GM06990 (cell line): ENCODE measurements at regions not wholly inside any gene's neighbourhood (a gene's known extent, or its start where the extent isn't known, plus 50 kb on each side); places are given as distances from the start of the nearest gene placed in this dataset.

Experiments used
- DNase-seq: peaks from one replicate; pipeline ENCODE4 v3.0.0-alpha.2; 2011; ENCODE audit not compliant: insufficient read length; ENCODE audit errors: extremely low read depth
- H3K27me3 ChIP-seq: replicated peaks from 2 replicates; pipeline ENCODE4 v1.6.0; 2011; ENCODE audit warnings: low read length; ENCODE audit not compliant: control insufficient read depth, insufficient read depth
- H3K36me3 ChIP-seq: 2 replicates; pipeline ENCODE4 v1.5.1; 2011; ENCODE audit warnings: low read length; ENCODE audit not compliant: control insufficient read depth, insufficient read depth
- H3K4me3 ChIP-seq: replicated peaks from 2 replicates; pipeline ENCODE4 v1.5.1; 2011; ENCODE audit warnings: low read depth, mild to moderate bottlenecking, control low read depth, low read length
- TF ChIP-seq, protein P1 (sequence below): IDR thresholded peaks from 2 replicates; pipeline ENCODE4 v1.5.1; 2011; ENCODE audit warnings: low read length, control low read depth, mild to moderate bottlenecking, inconsistent platforms; ENCODE audit not compliant: insufficient read depth, poor library complexity, severe bottlenecking

DNA sequence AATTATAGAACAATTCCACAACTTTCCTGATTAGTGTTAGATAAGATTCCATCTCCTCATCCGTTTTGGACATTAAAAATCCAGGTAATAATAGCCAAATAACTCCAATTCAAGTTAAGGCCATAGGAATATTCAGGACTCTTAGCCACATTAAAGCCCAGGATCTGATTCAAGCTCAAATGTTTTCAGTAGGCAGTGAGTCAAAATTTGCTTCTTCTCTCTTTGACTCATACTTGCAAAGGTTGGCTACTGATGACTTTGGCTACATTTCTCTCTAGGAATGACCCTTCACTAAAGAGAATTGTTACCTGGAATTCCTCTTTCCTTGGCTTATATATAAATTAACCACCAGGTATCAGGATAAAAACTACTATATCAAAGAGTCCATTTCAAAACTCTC is 354.9 kb upstream of the HS3ST1 start:
- TF ChIP-seq, protein P1, sequence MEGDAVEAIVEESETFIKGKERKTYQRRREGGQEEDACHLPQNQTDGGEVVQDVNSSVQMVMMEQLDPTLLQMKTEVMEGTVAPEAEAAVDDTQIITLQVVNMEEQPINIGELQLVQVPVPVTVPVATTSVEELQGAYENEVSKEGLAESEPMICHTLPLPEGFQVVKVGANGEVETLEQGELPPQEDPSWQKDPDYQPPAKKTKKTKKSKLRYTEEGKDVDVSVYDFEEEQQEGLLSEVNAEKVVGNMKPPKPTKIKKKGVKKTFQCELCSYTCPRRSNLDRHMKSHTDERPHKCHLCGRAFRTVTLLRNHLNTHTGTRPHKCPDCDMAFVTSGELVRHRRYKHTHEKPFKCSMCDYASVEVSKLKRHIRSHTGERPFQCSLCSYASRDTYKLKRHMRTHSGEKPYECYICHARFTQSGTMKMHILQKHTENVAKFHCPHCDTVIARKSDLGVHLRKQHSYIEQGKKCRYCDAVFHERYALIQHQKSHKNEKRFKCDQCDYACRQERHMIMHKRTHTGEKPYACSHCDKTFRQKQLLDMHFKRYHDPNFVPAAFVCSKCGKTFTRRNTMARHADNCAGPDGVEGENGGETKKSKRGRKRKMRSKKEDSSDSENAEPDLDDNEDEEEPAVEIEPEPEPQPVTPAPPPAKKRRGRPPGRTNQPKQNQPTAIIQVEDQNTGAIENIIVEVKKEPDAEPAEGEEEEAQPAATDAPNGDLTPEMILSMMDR: no peak
- Histone ChIP-seq H3K36me3 (no peaks in the 10 kb centered on the region), H3K4me3 (no peak overlapping the region), H3K27me3 (no peaks in the 10 kb centered on the region)
- no peak for DNase-seq

DNA sequence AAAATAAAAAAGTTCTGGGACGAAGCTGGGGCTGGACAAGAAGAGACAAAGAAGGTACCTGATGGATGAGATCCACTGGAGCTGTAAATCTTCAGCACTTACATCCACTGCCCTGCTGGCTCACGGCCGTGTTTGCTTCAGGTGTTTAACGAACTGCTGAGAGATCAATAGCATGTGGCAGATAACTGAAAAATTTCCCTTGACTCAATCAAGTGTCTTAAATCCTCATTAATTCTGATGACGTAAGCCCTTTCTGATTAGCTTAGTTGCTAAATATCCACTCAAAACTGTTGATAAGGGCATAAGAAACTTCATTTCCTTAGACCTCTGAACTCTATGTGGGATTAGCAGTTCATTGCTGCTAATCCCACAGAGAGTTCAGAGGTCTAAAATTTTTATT is 354.2 kb upstream of the HS3ST1 start:
- no peaks in the 10 kb centered on the region for H3K36me3 ChIP-seq
- H3K27me3 ChIP-seq: no peaks in the 10 kb centered on the region
- DNase-seq: no peak
- H3K4me3 ChIP-seq: no peak overlapping the region
- TF ChIP-seq, protein P1: no peak

DNA sequence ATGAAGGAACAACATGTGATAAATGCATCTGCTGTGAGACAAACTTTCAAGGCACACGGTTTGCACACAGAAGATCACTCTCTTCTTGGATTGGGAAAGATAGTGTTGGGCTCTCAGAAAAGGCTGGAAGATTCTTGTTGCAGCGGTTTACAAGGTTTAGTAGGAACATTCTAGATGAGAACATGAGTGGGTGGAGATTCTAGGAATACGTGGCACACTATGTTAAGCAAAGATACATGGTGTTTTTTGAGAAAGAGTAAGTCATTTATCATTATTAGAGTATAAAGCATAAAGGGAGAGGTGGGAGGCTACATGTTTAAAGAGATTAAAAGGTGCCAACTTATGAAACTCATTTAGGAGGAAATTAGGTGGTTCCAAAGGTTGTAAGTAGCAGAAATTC is 348.8 kb upstream of the HS3ST1 start:
- Histone ChIP-seq H3K27me3 (no peaks in the 10 kb centered on the region), H3K36me3 (no peaks in the 10 kb centered on the region), H3K4me3 (no peak overlapping the region)
- DNase-seq: no peak
- TF ChIP-seq, protein P1: no peak

DNA sequence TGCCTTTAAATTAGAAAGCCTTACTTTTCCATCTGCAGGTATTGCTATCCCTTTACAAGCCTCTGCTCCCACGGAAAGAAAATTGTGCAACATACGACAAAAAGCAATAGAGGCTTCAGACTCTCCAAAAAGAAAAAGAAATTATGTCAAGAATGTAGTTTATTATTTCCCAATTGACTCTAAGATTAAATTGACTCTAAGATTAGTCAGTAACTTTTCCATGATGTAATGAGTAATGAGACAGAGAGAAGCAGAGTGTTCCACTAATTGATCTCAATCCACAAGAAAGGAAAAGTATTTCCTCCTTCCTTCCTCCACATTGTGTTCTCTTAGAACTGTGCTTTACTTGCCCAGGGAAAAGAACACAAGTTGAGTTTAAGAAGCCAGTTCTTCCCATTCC is 345.7 kb upstream of the HS3ST1 start:
- Histone ChIP-seq H3K4me3 (no peak overlapping the region), H3K36me3 (no peaks in the 10 kb centered on the region), H3K27me3 (no peaks in the 10 kb centered on the region)
- TF ChIP-seq, protein P1: no peak
- no peak for DNase-seq

DNA sequence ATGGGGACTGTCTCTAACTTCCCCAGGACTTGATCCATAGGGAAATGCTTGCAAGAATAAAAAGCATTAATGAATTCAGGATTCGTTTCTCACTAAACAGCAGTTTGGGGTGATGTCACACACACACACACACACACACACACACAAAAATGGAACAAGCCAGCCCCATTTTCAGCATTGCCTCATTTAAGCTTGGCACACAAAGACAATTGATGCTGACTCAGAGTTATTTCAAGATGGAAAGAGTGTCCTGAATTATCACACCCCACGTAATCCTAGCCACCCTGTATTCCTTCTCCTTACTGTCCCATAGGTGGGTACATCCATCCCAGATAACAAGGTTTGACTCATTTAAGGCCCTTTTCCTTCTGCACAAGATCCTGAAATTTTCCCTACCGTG is 345.1 kb upstream of the HS3ST1 start:
- Histone ChIP-seq H3K36me3 (no peaks in the 10 kb centered on the region), H3K4me3 (no peak overlapping the region), H3K27me3 (no peaks in the 10 kb centered on the region)
- TF ChIP-seq, protein P1: no peak
- DNase-seq: no peak

DNA sequence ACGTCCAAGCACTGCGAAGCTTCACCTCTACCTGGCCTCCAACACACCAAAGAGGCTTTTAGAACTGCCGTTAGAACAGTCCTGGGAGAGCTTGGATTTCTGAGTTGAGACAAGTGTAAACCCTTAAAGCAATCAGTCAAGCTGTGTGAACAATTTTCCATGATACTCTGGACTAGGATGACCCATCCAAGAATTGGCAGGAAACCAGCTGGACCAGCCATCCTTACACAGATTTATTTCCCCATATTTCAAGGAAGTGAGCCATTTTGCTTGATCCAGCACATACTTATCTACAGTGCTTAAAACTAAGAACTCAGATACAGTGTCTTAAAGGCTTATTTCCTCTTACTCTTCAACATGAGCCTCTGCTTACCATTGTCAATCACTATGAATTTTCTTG is 340.7 kb upstream of the HS3ST1 start:
- Histone ChIP-seq H3K4me3 (no peak overlapping the region), H3K36me3 (no peaks in the 10 kb centered on the region), H3K27me3 (no peaks in the 10 kb centered on the region)
- TF ChIP-seq, protein P1: no peak
- no peak for DNase-seq
